ENCODE measurements at regions not wholly inside any gene's neighbourhood (a gene's known extent, or its start where the extent isn't known, plus 50 kb on each side); places are given as distances from the start of the nearest gene placed in this dataset.

- Histone ChIP-seq H3K27me3 (ENCODE audit: insufficient read depth, low read length) (no peaks in the 10 kb centered on the region), H2AFZ (ENCODE audit: low read length) (no peak overlapping the region), H3K27ac (ENCODE audit: low read depth, low read length, poor library complexity, severe bottlenecking) (no peak overlapping the region), H3F3A (ENCODE audit: insufficient read depth, low read length) (no peaks in the 10 kb centered on the region), H3K79me2 (ENCODE audit: insufficient read depth, low read length) (no peaks in the 10 kb centered on the region), H3K4me2 (ENCODE audit: low read length) (no peak overlapping the region), H3K4me3 (ENCODE audit: low read depth, low read length, poor library complexity, severe bottlenecking) (no peak overlapping the region), H3K4me1 (ENCODE audit: insufficient read depth, low read length, severe bottlenecking) (no peaks in the 10 kb centered on the region), H4K20me1 (ENCODE audit: insufficient read depth, low read length) (no peaks in the 10 kb centered on the region), H3K9me2 (ENCODE audit: low read depth, low read length) (no peaks in the 10 kb centered on the region), H3K9ac (ENCODE audit: low read length) (no peak overlapping the region), H3K36me3 (ENCODE audit: insufficient read depth, low read length) (no peaks in the 10 kb centered on the region), H3K9me3 (ENCODE audit: low read length) (no peaks in the 10 kb centered on the region)
- TF ChIP-seq CTCF (IDR thresholded peaks at IDR 0.05; ENCODE audit: low read length) (no peak), EZH2 (IDR thresholded peaks at IDR 0.05; ENCODE audit: borderline replicate concordance, low read length) (no peak)
Measured at GRCh38 chr1:189434461-189434860, 1043.2 kb downstream of the BRINP3 start.

DNA sequence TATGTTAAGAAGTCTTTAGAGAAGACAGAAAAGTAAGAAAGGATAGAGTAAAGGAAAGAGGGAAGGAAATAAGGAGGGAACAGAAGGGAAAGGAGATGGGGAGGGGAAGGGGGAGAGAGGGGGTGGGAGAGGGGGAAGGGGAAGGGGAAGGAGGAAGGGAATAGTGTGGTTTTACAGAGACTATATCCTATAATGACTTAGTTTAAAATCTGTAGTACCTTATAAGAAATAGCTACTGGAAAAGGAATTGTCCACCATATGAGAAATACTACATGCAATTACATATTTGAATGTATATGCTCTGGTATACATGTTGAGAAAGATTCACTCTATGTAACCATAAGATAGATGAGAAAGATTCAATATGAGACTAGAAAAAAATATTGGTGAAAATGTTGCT, 1042.3 kb downstream of the BRINP3 start:
- H3K4me3 ChIP-seq (ENCODE audit: low read depth, low read length, poor library complexity, severe bottlenecking) = no peak overlapping the region
- no peaks in the 10 kb centered on the region for H4K20me1 ChIP-seq (ENCODE audit: insufficient read depth, low read length)
- no peak overlapping the region for H3K27ac ChIP-seq (ENCODE audit: low read depth, low read length, poor library complexity, severe bottlenecking)
- H2AFZ ChIP-seq (ENCODE audit: low read length) = no peak overlapping the region
- H3F3A ChIP-seq (ENCODE audit: insufficient read depth, low read length) = no peaks in the 10 kb centered on the region
- no peak for TF ChIP-seq CTCF (IDR thresholded peaks at IDR 0.05; ENCODE audit: low read length)
- no peak for TF ChIP-seq EZH2 (IDR thresholded peaks at IDR 0.05; ENCODE audit: borderline replicate concordance, low read length)
- no peaks in the 10 kb centered on the region for H3K36me3 ChIP-seq (ENCODE audit: insufficient read depth, low read length)
- no peak overlapping the region for H3K4me2 ChIP-seq (ENCODE audit: low read length)
- H3K4me1 ChIP-seq (ENCODE audit: insufficient read depth, low read length, severe bottlenecking) = no peaks in the 10 kb centered on the region
- no peak overlapping the region for H3K9ac ChIP-seq (ENCODE audit: low read length)
- no peaks in the 10 kb centered on the region for H3K9me3 ChIP-seq (ENCODE audit: low read length)
- no peaks in the 10 kb centered on the region for H3K79me2 ChIP-seq (ENCODE audit: insufficient read depth, low read length)
- H3K27me3 ChIP-seq (ENCODE audit: insufficient read depth, low read length) = no peaks in the 10 kb centered on the region
- H3K9me2 ChIP-seq (ENCODE audit: low read depth, low read length) = no peaks in the 10 kb centered on the region

DNA sequence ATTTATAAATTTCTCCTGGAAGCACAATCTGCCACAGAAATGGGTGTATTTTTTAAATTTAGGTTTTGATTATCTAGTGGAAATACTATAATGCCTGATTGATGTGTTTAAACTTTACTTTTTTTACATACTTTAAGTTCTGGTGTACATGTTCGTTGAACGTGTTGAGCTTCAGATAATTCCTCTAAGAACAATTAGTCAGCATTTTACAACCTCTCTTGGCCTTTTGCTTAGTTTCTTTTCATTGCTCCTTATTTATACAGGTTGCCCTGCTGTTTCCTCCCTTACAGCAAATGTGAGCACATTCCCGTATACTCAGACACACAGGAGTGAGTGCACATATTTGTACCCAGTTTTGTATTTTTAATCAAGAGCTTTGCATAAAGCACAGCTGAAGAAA, 1038.9 kb downstream of the BRINP3 start:
- H3K4me3 ChIP-seq (ENCODE audit: low read depth, low read length, poor library complexity, severe bottlenecking) = no peak overlapping the region
- H2AFZ ChIP-seq (ENCODE audit: low read length) = no peak overlapping the region

More for the DNA sequence above, 1038.9 kb downstream of the BRINP3 start:
- Histone ChIP-seq H3K9me2 (ENCODE audit: low read depth, low read length) (no peaks in the 10 kb centered on the region), H3K79me2 (ENCODE audit: insufficient read depth, low read length) (no peaks in the 10 kb centered on the region), H3K4me2 (ENCODE audit: low read length) (no peak overlapping the region), H3K9ac (ENCODE audit: low read length) (no peak overlapping the region), H4K20me1 (ENCODE audit: insufficient read depth, low read length) (no peaks in the 10 kb centered on the region), H3F3A (ENCODE audit: insufficient read depth, low read length) (no peaks in the 10 kb centered on the region), H3K27ac (ENCODE audit: low read depth, low read length, poor library complexity, severe bottlenecking) (no peak overlapping the region), H3K4me1 (ENCODE audit: insufficient read depth, low read length, severe bottlenecking) (no peaks in the 10 kb centered on the region), H3K27me3 (ENCODE audit: insufficient read depth, low read length) (no peaks in the 10 kb centered on the region), H3K9me3 (ENCODE audit: low read length) (no peaks in the 10 kb centered on the region), H3K36me3 (ENCODE audit: insufficient read depth, low read length) (no peaks in the 10 kb centered on the region)
- TF ChIP-seq EZH2 (IDR thresholded peaks at IDR 0.05; ENCODE audit: borderline replicate concordance, low read length) = no peak
- no peak for TF ChIP-seq CTCF (IDR thresholded peaks at IDR 0.05; ENCODE audit: low read length)
